A673 (cell line): ENCODE measurements at regions not wholly inside any gene's neighbourhood (a gene's known extent, or its start where the extent isn't known, plus 50 kb on each side); places are given as distances from the start of the nearest gene placed in this dataset.

Experiments used
- BruUV-seq: library from RNA; stranded (reverse); fragments of 400-500 nt; replicated peaks from 2 replicates; lab custom pipeline; 2021; lab: Mats Ljungman, UMichigan
- CTCF ChIA-PET: fragments of 300-600 bp; sonication (Branson Sonifier 250); formaldehyde crosslinking; loops from one replicate; lab custom pipeline; 2022; ENCODE audit warnings: antibody characterized with exemption; lab: Charles Lee
- POLR2A ChIA-PET: fragments of 300-600 bp; sonication (Branson Sonifier 250); formaldehyde crosslinking; loops from one replicate; lab custom pipeline; 2022; ENCODE audit warnings: antibody characterized with exemption; ENCODE audit not compliant: low non-redundant PET; lab: Charles Lee
- DNase-seq: peaks from one replicate; pipeline ENCODE4 v3.0.0-alpha.2; 2015; ENCODE audit warnings: low spot score
- H3K27ac ChIP-seq: fragments of 200-600 bp; sonication (generic); 2 replicates; pipeline ENCODE4 v1.5.1; 2016; ENCODE audit warnings: mixed run types, low read depth, mild to moderate bottlenecking, mixed read lengths, antibody characterized with exemption, low read length; ENCODE audit not compliant: poor library complexity, severe bottlenecking
- H3K27me3 ChIP-seq: fragments of 200-600 bp; sonication (generic); replicated peaks from 2 replicates; pipeline ENCODE4 v1.6.1; 2017; ENCODE audit warnings: mixed run types, low read depth, mild to moderate bottlenecking, mixed read lengths, antibody characterized with exemption, low read length; ENCODE audit not compliant: insufficient read depth, poor library complexity
- H3K36me3 ChIP-seq: fragments of 200-600 bp; sonication (generic); 2 replicates; pipeline ENCODE4 v1.6.1; 2016; ENCODE audit warnings: mixed run types, mild to moderate bottlenecking, mixed read lengths, antibody characterized with exemption, low read length; ENCODE audit not compliant: insufficient read depth, poor library complexity, severe bottlenecking
- H3K4me1 ChIP-seq: fragments of 200-600 bp; sonication (generic); 2 replicates; pipeline ENCODE4 v1.6.1; 2017; ENCODE audit warnings: mixed run types, mild to moderate bottlenecking, mixed read lengths, antibody characterized with exemption, low read length; ENCODE audit not compliant: insufficient read depth, poor library complexity, severe bottlenecking
- H3K4me3 ChIP-seq: fragments of 200-600 bp; sonication (generic); 2 replicates; pipeline ENCODE4 v1.5.1; 2016; ENCODE audit warnings: low read depth, mixed run types, mild to moderate bottlenecking, mixed read lengths, low read length; ENCODE audit not compliant: poor library complexity, severe bottlenecking
- H3K9me3 ChIP-seq: fragments of 200-600 bp; sonication (generic); 2 replicates; pipeline ENCODE4 v1.6.1; 2016; ENCODE audit warnings: mixed run types, low read depth, mild to moderate bottlenecking, mixed read lengths, antibody characterized with exemption, low read length; ENCODE audit not compliant: poor library complexity, severe bottlenecking
- CTCF ChIP-seq: fragments of 300-800, 200-600 bp; sonication (generic); conservative IDR thresholded peaks from 2 replicates; pipeline ENCODE4 v1.5.1; 2017; ENCODE audit warnings: low read depth, mild to moderate bottlenecking, antibody characterized with exemption, low read length, moderate library complexity, mixed read lengths
- EZH2 ChIP-seq: fragments of 200-600 bp; sonication (generic); IDR thresholded peaks from 2 replicates; pipeline ENCODE4 v1.6.1; 2017; ENCODE audit warnings: borderline replicate concordance, low read depth, mild to moderate bottlenecking, mixed read lengths, antibody characterized with exemption, low read length; ENCODE audit not compliant: poor library complexity, severe bottlenecking
- intact Hi-C: fragments of 100-400 bp; cut with micrococcal nuclease; formaldehyde crosslinking; loops from one replicate; pipeline ENCODE4 v1.10.0; 2022; ENCODE audit not compliant: unreplicated experiment

- Histone ChIP-seq H3K27ac (no peak overlapping the region), H3K9me3 (no peaks in the 10 kb centered on the region), H3K4me3 (no peak overlapping the region), H3K36me3 (no peaks in the 10 kb centered on the region), H3K4me1 (no peaks in the 10 kb centered on the region), H3K27me3 (peaks cover 15% of the 10 kb centered on the region)
- TF ChIP-seq EZH2, result no peak
- TF ChIP-seq CTCF, result no peak
- BruUV-seq, result no TSS peak
- DNase-seq, result no peak
- POLR2A ChIA-PET, result no interaction called here
- CTCF ChIA-PET, result no interaction called here
- intact Hi-C loops, result loop anchor here (5.0 kb wide), 2 partner anchors 753 to 1003 kb away; no protein-coding TSS in a partner anchor
Measured at GRCh38 chr1:214124915-214125314, 137.1 kb downstream of the PROX1 start.

- H3K4me1 ChIP-seq, result no peaks in the 10 kb centered on the region
- POLR2A ChIA-PET, result no interaction called here
- intact Hi-C loops, result no loop called here
- H3K9me3 ChIP-seq, result no peaks in the 10 kb centered on the region
- CTCF ChIA-PET, result no interaction called here
- H3K27me3 ChIP-seq, result peaks cover 18% of the 10 kb centered on the region
- DNase-seq, result no peak
- no TSS peak for BruUV-seq
- no peak overlapping the region for H3K4me3 ChIP-seq
- no peak overlapping the region for H3K27ac ChIP-seq
- H3K36me3 ChIP-seq, result no peaks in the 10 kb centered on the region
- TF ChIP-seq CTCF, result no peak
Measured at GRCh38 chr1:214125819-214126218, 138.0 kb downstream of the PROX1 start.

DNA sequence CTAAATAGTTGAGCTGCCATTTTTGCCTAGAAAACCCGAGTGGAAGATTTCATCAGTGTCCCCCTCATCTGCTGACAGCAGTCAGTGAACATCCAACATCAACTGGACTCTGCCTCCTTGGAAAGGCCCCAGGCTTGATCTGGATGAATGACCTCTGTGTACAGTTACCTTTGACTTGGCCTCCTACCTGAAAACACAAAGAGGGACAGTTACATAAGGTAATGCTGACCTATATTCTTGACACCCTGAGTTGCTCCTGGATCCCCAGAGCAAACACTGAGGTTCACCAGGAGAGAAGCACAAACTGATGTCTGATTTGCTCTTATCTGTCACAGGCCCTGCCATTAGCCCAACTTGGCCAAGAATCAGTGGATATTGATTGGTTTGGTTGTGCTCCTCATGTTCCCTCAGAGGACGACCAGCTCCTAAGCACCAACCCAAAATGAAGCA lies 138.9 kb downstream of the PROX1 start:
- Histone ChIP-seq H3K36me3 (no peaks in the 10 kb centered on the region), H3K27me3 (peaks cover 24% of the 10 kb centered on the region), H3K9me3 (no peaks in the 10 kb centered on the region), H3K4me3 (no peak overlapping the region), H3K27ac (no peak overlapping the region), H3K4me1 (no peaks in the 10 kb centered on the region)
- ChIA-PET CTCF (no interaction called here), POLR2A (no interaction called here)
- no peak for DNase-seq
- intact Hi-C loops, result no loop called here
- TF ChIP-seq EZH2 (no peak), CTCF (no peak)
- BruUV-seq, result no TSS peak
